ENCODE measurements at regions not wholly inside any gene's neighbourhood (a gene's known extent, or its start where the extent isn't known, plus 50 kb on each side); places are given as distances from the start of the nearest gene placed in this dataset.
"Not testable (repeated sequence)": the region's sequence is repeated elsewhere in the genome, so short reads cannot be mapped to it uniquely, and the experiment has no call there.

GRCh38 chr13:87336346-87336889 is 334.8 kb upstream of the SLITRK5 start:
- not testable (repeated sequence) for DNase-seq (ENCODE audit: low spot score)

GRCh38 chr13:87344176-87344575 is 327.0 kb upstream of the SLITRK5 start:
- no peak for DNase-seq (ENCODE audit: low spot score)

GRCh38 chr13:87355451-87355850 is 315.7 kb upstream of the SLITRK5 start:
- no peak for DNase-seq (ENCODE audit: low spot score)

- DNase-seq (ENCODE audit: low spot score): no peak
Measured at GRCh38 chr13:87356314-87356713, 314.9 kb upstream of the SLITRK5 start.

- no peak for DNase-seq (ENCODE audit: low spot score)
Measured at GRCh38 chr13:87358319-87358718, 312.9 kb upstream of the SLITRK5 start.

GRCh38 chr13:87361216-87361615 is 310.0 kb upstream of the SLITRK5 start:
- no peak for DNase-seq (ENCODE audit: low spot score)

- no peak for DNase-seq (ENCODE audit: low spot score)
Measured at GRCh38 chr13:87368639-87369038, 302.5 kb upstream of the SLITRK5 start.

GRCh38 chr13:87376081-87376480 is 295.1 kb upstream of the SLITRK5 start:
- DNase-seq (ENCODE audit: low spot score): no peak

GRCh38 chr13:87384099-87384498 is 287.1 kb upstream of the SLITRK5 start:
- DNase-seq (ENCODE audit: low spot score): no peak

GRCh38 chr13:87393358-87393757 is 277.8 kb upstream of the SLITRK5 start:
- DNase-seq (ENCODE audit: low spot score): no peak

GRCh38 chr13:87398047-87398446 is 273.1 kb upstream of the SLITRK5 start:
- DNase-seq (ENCODE audit: low spot score): no peak

- no peak for DNase-seq (ENCODE audit: low spot score)
Measured at GRCh38 chr13:87403748-87404432, 267.3 kb upstream of the SLITRK5 start.

GRCh38 chr13:87426742-87427141 is 244.4 kb upstream of the SLITRK5 start:
- DNase-seq (ENCODE audit: low spot score): no peak

- no peak for DNase-seq (ENCODE audit: low spot score)
Measured at GRCh38 chr13:87444135-87444534, 227.0 kb upstream of the SLITRK5 start.

- DNase-seq (ENCODE audit: low spot score): no peak
Measured at GRCh38 chr13:87452281-87452680, 218.9 kb upstream of the SLITRK5 start.

- no peak for DNase-seq (ENCODE audit: low spot score)
Measured at GRCh38 chr13:87453244-87453643, 217.9 kb upstream of the SLITRK5 start.

GRCh38 chr13:87459419-87459818 is 211.8 kb upstream of the SLITRK5 start:
- no peak for DNase-seq (ENCODE audit: low spot score)

- no peak for DNase-seq (ENCODE audit: low spot score)
Measured at GRCh38 chr13:87497426-87497825, 173.7 kb upstream of the SLITRK5 start.

GRCh38 chr13:87498681-87499080 is 172.5 kb upstream of the SLITRK5 start:
- DNase-seq (ENCODE audit: low spot score): no peak

- no peak for DNase-seq (ENCODE audit: low spot score)
Measured at GRCh38 chr13:87524775-87525174, 146.4 kb upstream of the SLITRK5 start.

GRCh38 chr13:87533776-87534175 is 137.4 kb upstream of the SLITRK5 start:
- no peak for DNase-seq (ENCODE audit: low spot score)

GRCh38 chr13:87535911-87536310 is 135.3 kb upstream of the SLITRK5 start:
- DNase-seq (ENCODE audit: low spot score): no peak

- no peak for DNase-seq (ENCODE audit: low spot score)
Measured at GRCh38 chr13:87536499-87536898, 134.7 kb upstream of the SLITRK5 start.

GRCh38 chr13:87536899-87537298 is 134.3 kb upstream of the SLITRK5 start:
- DNase-seq (ENCODE audit: low spot score): no peak
